WERI-Rb-1 (cell line): ENCODE measurements at regions not wholly inside any gene's neighbourhood (a gene's known extent, or its start where the extent isn't known, plus 50 kb on each side); places are given as distances from the start of the nearest gene placed in this dataset.

Experiments
- DNase-seq: peaks from one replicate; pipeline ENCODE4 v3.0.0-alpha.2; 2020
- H3K27ac ChIP-seq: fragments of 250-450 bp; sonication (Bioruptor Pico); 2 replicates; pipeline ENCODE4 v1.5.1; 2020; ENCODE audit warnings: mild to moderate bottlenecking, moderate library complexity
- H3K27me3 ChIP-seq: fragments of 250-450 bp; sonication (Bioruptor Pico); 2 replicates; pipeline ENCODE4 v1.5.1; 2021; ENCODE audit warnings: mild to moderate bottlenecking, low read depth, moderate library complexity; ENCODE audit not compliant: insufficient read depth, severe bottlenecking
- H3K36me3 ChIP-seq: fragments of 250-450 bp; sonication (Bioruptor Pico); 2 replicates; pipeline ENCODE4 v1.5.1; 2020; ENCODE audit warnings: mild to moderate bottlenecking, moderate library complexity
- H3K4me3 ChIP-seq: 2 replicates; pipeline ENCODE4 v1.5.1; 2011; ENCODE audit warnings: low read depth, mild to moderate bottlenecking, control low read depth, low read length
- H3K9me3 ChIP-seq: fragments of 250-450 bp; sonication (Bioruptor Pico); 2 replicates; pipeline ENCODE4 v1.5.1; 2021; ENCODE audit warnings: mild to moderate bottlenecking, moderate library complexity; ENCODE audit not compliant: severe bottlenecking
- CTCF ChIP-seq: IDR thresholded peaks from 2 replicates; pipeline ENCODE4 v1.5.1; 2011; ENCODE audit warnings: low read depth, mild to moderate bottlenecking, control low read depth, inconsistent platforms, low read length

GRCh38 chr10:8128511-8128910 lies 74.0 kb downstream of the GATA3 start:
- H3K27ac ChIP-seq = no peak overlapping the region
- H3K27me3 ChIP-seq = no peaks in the 10 kb centered on the region
- no peak for DNase-seq
- H3K4me3 ChIP-seq = no peak overlapping the region
- TF ChIP-seq CTCF = no peak
- no peaks in the 10 kb centered on the region for H3K9me3 ChIP-seq
- H3K36me3 ChIP-seq = no peaks in the 10 kb centered on the region

GRCh38 chr10:8129438-8129837 lies 75.0 kb downstream of the GATA3 start:
- H3K27me3 ChIP-seq = no peaks in the 10 kb centered on the region
- H3K9me3 ChIP-seq = no peaks in the 10 kb centered on the region
- no peak overlapping the region for H3K27ac ChIP-seq
- no peak for TF ChIP-seq CTCF
- DNase-seq = no peak
- no peaks in the 10 kb centered on the region for H3K36me3 ChIP-seq
- no peak overlapping the region for H3K4me3 ChIP-seq

GRCh38 chr10:8130973-8131911 lies 76.8 kb downstream of the GATA3 start:
- DNase-seq = no peak
- H3K27ac ChIP-seq = no peak overlapping the region
- H3K4me3 ChIP-seq = no peak overlapping the region
- H3K36me3 ChIP-seq = no peaks in the 10 kb centered on the region
- TF ChIP-seq CTCF = no peak
- no peaks in the 10 kb centered on the region for H3K9me3 ChIP-seq
- H3K27me3 ChIP-seq = no peaks in the 10 kb centered on the region

- H3K36me3 ChIP-seq = no peaks in the 10 kb centered on the region
- no peak overlapping the region for H3K4me3 ChIP-seq
- H3K27ac ChIP-seq = no peak overlapping the region
- H3K27me3 ChIP-seq = no peaks in the 10 kb centered on the region
- TF ChIP-seq CTCF = no peak
- DNase-seq = no peak
- H3K9me3 ChIP-seq = no peaks in the 10 kb centered on the region
Observed at GRCh38 chr10:8133146-8133545, 78.7 kb downstream of the GATA3 start.

DNA sequence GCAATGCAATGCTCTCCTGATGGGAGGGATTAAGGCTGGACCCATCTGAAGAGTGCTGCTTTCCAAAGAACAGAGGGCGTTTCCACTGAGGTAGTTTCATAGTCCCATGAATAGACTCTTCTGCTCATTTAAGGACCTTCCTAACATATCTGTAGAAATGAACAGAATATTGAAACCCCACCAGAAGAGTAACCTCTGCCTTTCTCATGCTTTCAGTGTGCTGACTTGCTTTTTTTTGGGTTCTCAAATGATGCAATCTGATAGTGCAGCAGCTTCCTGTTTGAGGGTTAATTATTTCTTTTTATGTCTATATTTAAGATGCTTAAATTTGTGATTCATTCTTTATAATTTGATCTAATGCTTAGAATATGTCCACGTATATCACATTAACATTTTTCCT lies 82.2 kb downstream of the GATA3 start:
- no peak for TF ChIP-seq CTCF
- DNase-seq = no peak
- Histone ChIP-seq H3K4me3 (no peak overlapping the region), H3K9me3 (no peaks in the 10 kb centered on the region), H3K27ac (no peak overlapping the region), H3K27me3 (no peaks in the 10 kb centered on the region), H3K36me3 (no peaks in the 10 kb centered on the region)
